Parathyroid adenoma (tissue), 2 donors: ENCODE measurements at regions not wholly inside any gene's neighbourhood (a gene's known extent, or its start where the extent isn't known, plus 50 kb on each side); places are given as distances from the start of the nearest gene placed in this dataset.

Source experiments
- H2AFZ ChIP-seq: fragments of 300-600 bp; sonication (generic); one replicate; pipeline ENCODE4 v1.7.0; 2017; ENCODE audit warnings: antibody characterized with exemption, mild to moderate bottlenecking
- H3K27ac ChIP-seq: fragments of 300-600 bp; sonication (generic); one replicate; pipeline ENCODE4 v1.7.0; 2017
- H3K27me3 ChIP-seq: fragments of 300-600 bp; sonication (generic); one replicate; pipeline ENCODE4 v1.7.0; 2017; ENCODE audit warnings: low read length; ENCODE audit not compliant: control insufficient read depth, insufficient read depth
- H3K36me3 ChIP-seq: fragments of 300-600 bp; sonication (generic); one replicate; pipeline ENCODE4 v1.7.0; 2017; ENCODE audit warnings: low read length; ENCODE audit not compliant: control insufficient read depth, insufficient read depth
- H3K4me1 ChIP-seq: fragments of 300-600 bp; sonication (generic); one replicate; pipeline ENCODE4 v1.7.0; 2017; ENCODE audit warnings: control low read depth
- H3K4me2 ChIP-seq: fragments of 300-600 bp; sonication (generic); one replicate; pipeline ENCODE4 v1.7.0; 2017; ENCODE audit warnings: low read length
- H3K4me3 ChIP-seq: fragments of 300-600 bp; sonication (generic); one replicate; pipeline ENCODE4 v1.7.0; 2017; ENCODE audit warnings: low read depth, low read length
- H3K79me2 ChIP-seq: fragments of 300-600 bp; sonication (generic); one replicate; pipeline ENCODE4 v1.7.0; 2017; ENCODE audit warnings: control low read depth
- H3K9ac ChIP-seq: fragments of 300-600 bp; sonication (generic); one replicate; pipeline ENCODE4 v1.7.0; 2017; ENCODE audit warnings: mild to moderate bottlenecking
- H3K9me3 ChIP-seq: fragments of 300-600 bp; sonication (generic); one replicate; pipeline ENCODE4 v1.7.0; 2017; ENCODE audit warnings: low read length; ENCODE audit not compliant: control insufficient read depth
- CTCF ChIP-seq: fragments of 300-600 bp; sonication (generic); IDR thresholded peaks from one replicate; pipeline ENCODE4 v1.7.0; 2017; ENCODE audit warnings: antibody characterized with exemption, mild to moderate bottlenecking
- donor health status: primary hyperparathyroidism.

- no peaks in the 10 kb centered on the region for H3K36me3 ChIP-seq
- H3K79me2 ChIP-seq, result no peaks in the 10 kb centered on the region
- no peak for TF ChIP-seq CTCF
- H3K27me3 ChIP-seq, result no peaks in the 10 kb centered on the region
- no peaks in the 10 kb centered on the region for H3K9me3 ChIP-seq
- no peak overlapping the region for H2AFZ ChIP-seq
- no peak overlapping the region for H3K4me2 ChIP-seq
- H3K9ac ChIP-seq, result no peak overlapping the region
- H3K4me3 ChIP-seq, result no peak overlapping the region
- H3K4me1 ChIP-seq, result no peaks in the 10 kb centered on the region
- no peak overlapping the region for H3K27ac ChIP-seq
Measured at GRCh38 chr20:52812231-52812847, 159.8 kb upstream of the TSHZ2 start.

GRCh38 chr20:52809003-52809402 is 163.2 kb upstream of the TSHZ2 start:
- H3K9ac ChIP-seq, result no peak overlapping the region
- no peaks in the 10 kb centered on the region for H3K36me3 ChIP-seq
- H3K4me2 ChIP-seq, result no peak overlapping the region
- no peaks in the 10 kb centered on the region for H3K27me3 ChIP-seq
- no peak for TF ChIP-seq CTCF
- H2AFZ ChIP-seq, result no peak overlapping the region
- H3K27ac ChIP-seq, result no peak overlapping the region
- H3K4me3 ChIP-seq, result no peak overlapping the region
- no peaks in the 10 kb centered on the region for H3K4me1 ChIP-seq
- no peaks in the 10 kb centered on the region for H3K79me2 ChIP-seq
- H3K9me3 ChIP-seq, result no peaks in the 10 kb centered on the region

- no peaks in the 10 kb centered on the region for H3K79me2 ChIP-seq
- H3K4me3 ChIP-seq, result no peak overlapping the region
- H2AFZ ChIP-seq, result no peak overlapping the region
- H3K36me3 ChIP-seq, result no peaks in the 10 kb centered on the region
- no peaks in the 10 kb centered on the region for H3K9me3 ChIP-seq
- no peak for TF ChIP-seq CTCF
- no peak overlapping the region for H3K27ac ChIP-seq
- no peak overlapping the region for H3K4me2 ChIP-seq
- H3K9ac ChIP-seq, result no peak overlapping the region
- no peaks in the 10 kb centered on the region for H3K4me1 ChIP-seq
- no peaks in the 10 kb centered on the region for H3K27me3 ChIP-seq
Measured at GRCh38 chr20:52806918-52807317, 165.2 kb upstream of the TSHZ2 start.

- Histone ChIP-seq H3K4me1 (no peaks in the 10 kb centered on the region), H3K9ac (no peak overlapping the region), H3K4me2 (no peak overlapping the region), H3K9me3 (no peaks in the 10 kb centered on the region), H3K27me3 (no peaks in the 10 kb centered on the region), H3K27ac (no peak overlapping the region), H3K79me2 (no peaks in the 10 kb centered on the region), H3K4me3 (no peak overlapping the region), H2AFZ (no peak overlapping the region), H3K36me3 (no peaks in the 10 kb centered on the region)
- no peak for TF ChIP-seq CTCF
Measured at GRCh38 chr20:52805843-52806242, 166.3 kb upstream of the TSHZ2 start.

- H3K27ac ChIP-seq, result no peak overlapping the region
- no peaks in the 10 kb centered on the region for H3K79me2 ChIP-seq
- H3K27me3 ChIP-seq, result no peaks in the 10 kb centered on the region
- H3K4me1 ChIP-seq, result no peaks in the 10 kb centered on the region
- H2AFZ ChIP-seq, result no peak overlapping the region
- no peak overlapping the region for H3K4me2 ChIP-seq
- H3K9ac ChIP-seq, result no peak overlapping the region
- H3K9me3 ChIP-seq, result no peaks in the 10 kb centered on the region
- no peak overlapping the region for H3K4me3 ChIP-seq
- no peak for TF ChIP-seq CTCF
- no peaks in the 10 kb centered on the region for H3K36me3 ChIP-seq
Measured at GRCh38 chr20:52805296-52805571, 166.9 kb upstream of the TSHZ2 start.
